ENCODE measurements at regions not wholly inside any gene's neighbourhood (a gene's known extent, or its start where the extent isn't known, plus 50 kb on each side); places are given as distances from the start of the nearest gene placed in this dataset.

DNA sequence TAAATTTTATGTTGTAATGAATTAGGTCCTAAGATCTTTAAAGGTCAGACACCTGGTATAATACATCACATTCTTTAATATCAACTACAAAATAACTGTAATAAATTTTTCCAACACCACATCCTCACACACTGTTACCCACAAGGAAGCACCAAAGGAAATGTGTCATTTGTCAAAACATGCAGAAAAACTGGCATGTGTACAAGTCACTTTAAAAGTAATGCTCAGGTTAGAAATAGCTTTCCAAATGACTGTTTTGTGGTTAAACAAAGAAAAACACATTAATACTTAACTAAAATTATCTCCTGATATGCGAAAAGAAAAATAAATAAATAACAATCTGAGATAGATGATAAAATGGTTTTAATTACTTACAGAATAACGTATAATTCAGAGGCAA lies 74.7 kb downstream of the MZT1 start:
- TF ChIP-seq, protein P1, sequence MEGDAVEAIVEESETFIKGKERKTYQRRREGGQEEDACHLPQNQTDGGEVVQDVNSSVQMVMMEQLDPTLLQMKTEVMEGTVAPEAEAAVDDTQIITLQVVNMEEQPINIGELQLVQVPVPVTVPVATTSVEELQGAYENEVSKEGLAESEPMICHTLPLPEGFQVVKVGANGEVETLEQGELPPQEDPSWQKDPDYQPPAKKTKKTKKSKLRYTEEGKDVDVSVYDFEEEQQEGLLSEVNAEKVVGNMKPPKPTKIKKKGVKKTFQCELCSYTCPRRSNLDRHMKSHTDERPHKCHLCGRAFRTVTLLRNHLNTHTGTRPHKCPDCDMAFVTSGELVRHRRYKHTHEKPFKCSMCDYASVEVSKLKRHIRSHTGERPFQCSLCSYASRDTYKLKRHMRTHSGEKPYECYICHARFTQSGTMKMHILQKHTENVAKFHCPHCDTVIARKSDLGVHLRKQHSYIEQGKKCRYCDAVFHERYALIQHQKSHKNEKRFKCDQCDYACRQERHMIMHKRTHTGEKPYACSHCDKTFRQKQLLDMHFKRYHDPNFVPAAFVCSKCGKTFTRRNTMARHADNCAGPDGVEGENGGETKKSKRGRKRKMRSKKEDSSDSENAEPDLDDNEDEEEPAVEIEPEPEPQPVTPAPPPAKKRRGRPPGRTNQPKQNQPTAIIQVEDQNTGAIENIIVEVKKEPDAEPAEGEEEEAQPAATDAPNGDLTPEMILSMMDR (conservative IDR thresholded peaks at IDR 0.05; ENCODE audit: low read depth, low read length) = no peak
- TF ChIP-seq EZH2 (IDR thresholded peaks at IDR 0.05; ENCODE audit: low read length, unreplicated experiment) = no peak
